Heart right ventricle (tissue), 16 donors: ENCODE measurements at regions not wholly inside any gene's neighbourhood (a gene's known extent, or its start where the extent isn't known, plus 50 kb on each side); places are given as distances from the start of the nearest gene placed in this dataset.

Experiments used
- ATAC-seq, 8 donors: fragments of 200-7000 bp; cut with Tn5 transposase; one replicate each; pipeline ENCODE4 v1.9.1; 2020; ENCODE audit warnings: mild to moderate bottlenecking in 8 of 8, moderate library complexity in 8 of 8, moderate number of reproducible peaks in 1 of 8
- DNase-seq, 2 donors: peaks; one replicate each; pipeline ENCODE4 v3.0.0-alpha.2; 2020
- H3K27ac ChIP-seq, 10 donors: fragments of 200-600 bp; sonication (generic) in 2 of 10; one replicate each; pipeline versions ENCODE4 v1.5.0 to v1.8.0; 2020 to 2022; ENCODE audit warnings: mild to moderate bottlenecking in 3 of 10
- H3K27me3 ChIP-seq, 7 donors: fragments of 200-600 bp; one replicate each; pipeline ENCODE4 v1.8.0; 2021 to 2022; ENCODE audit warnings: mild to moderate bottlenecking in 2 of 7
- H3K36me3 ChIP-seq, 9 donors: fragments of 200-600 bp; sonication (generic) in 1 of 9; one replicate each; pipeline versions ENCODE4 v1.5.0 to v1.8.0; 2020 to 2022; ENCODE audit warnings: mild to moderate bottlenecking in 2 of 9
- H3K4me1 ChIP-seq, 9 donors: fragments of 200-600 bp; sonication (generic) in 1 of 9; one replicate each; pipeline versions ENCODE4 v1.5.0 to v1.8.0; 2020 to 2022; ENCODE audit warnings: mild to moderate bottlenecking in 4 of 9
- H3K4me3 ChIP-seq, 10 donors: fragments of 200-600 bp; sonication (generic) in 2 of 10; one replicate each; pipeline versions ENCODE4 v1.5.0 to v1.8.0; 2020 to 2022; ENCODE audit warnings: mild to moderate bottlenecking in 7 of 10, moderate library complexity in 2 of 10
- H3K9me3 ChIP-seq, 11 donors: fragments of 200-600 bp in 10 of 11; sonication (generic) in 2 of 11; one replicate each; pipeline versions ENCODE4 v1.5.0 to v1.8.0; 2013 to 2022; ENCODE audit warnings: mild to moderate bottlenecking in 2 of 11, control low read depth in 1 of 11, moderate library complexity in 1 of 11
- CTCF ChIP-seq, 9 donors: fragments of 200-600 bp; sonication (generic) in 2 of 9; IDR thresholded peaks; one replicate each; pipeline versions ENCODE4 v1.5.0 to v1.8.0; 2021 to 2022; ENCODE audit warnings: antibody characterized with exemption in 9 of 9, mild to moderate bottlenecking in 5 of 9, moderate library complexity in 1 of 9
- WGBS, 2 donors: extraction: QIAGEN DNeasy Blood & Tissue Kit; methylation state at CpG; one replicate each; pipeline ENCODE4 v1.1.7; 2013; ENCODE audit warnings: inconsistent platforms in 1 of 2; 5-methylcytosine and 5-hydroxymethylcytosine counted together
- intact Hi-C, 10 donors: fragments of 100-400 bp; cut with DNase I; formaldehyde crosslinking; loops; one replicate each; pipeline versions ENCODE4 v1.11.1 to v1.14.2; 2022
- donor health status: Arrhythmogenic right ventricular cardiomyopathy.
- donor health status: ischemic (EF 13 %, LVEDD 7.1; RV severe dilation, severe dysfunction).
- donor health status: healthy with polysubstance abuse.
- donor health status: DM: no; HTN: yes; CAD: no.
- donor health status: DM: no; HTN: no; CAD: no.
- donor health status: ischemic (EF 25% LVEDD 6.9; RV normal size, moderate dysfunction).
- donor health status: ischemic (EF 25% LVEDD 5.7; RV mildly dilated, moderate dysfunction).
- donor health status: healthy.
- donor health status: DM: yes; HTN: yes; CAD: no.
- donor health status: Ischemic cardiomyopathy.
- donor health status: ischemic (EF 35%, LVEDD 5.7; RV mildly dilated, moderate dysfunction).
- donor health status: nonischemic (EF 11% LVEDD 7.7; RV severe dilation, severe dysfunction).
- donor health status: DM: yes; HTN: yes; CAD: no.
- donor health status: PGD.
- donor health status: ischemic (EF 29% LVEDD 5.4; RV normal size, mild dysfunction).
- donor health status: nonischemic (EF 23%, LVEDD 6.1; RV moderate dilation, normal function).

- Histone ChIP-seq H3K27ac (no peak overlapping the region), H3K27me3 (no peaks in the 10 kb centered on the region), H3K4me3 (no peak overlapping the region), H3K9me3 (peaks cover 0 to 19% (median 9%) of the 10 kb centered on the region in 11 donors), H3K4me1 (no peaks in the 10 kb centered on the region), H3K36me3 (no peaks in the 10 kb centered on the region)
- DNase-seq (no peak), ATAC-seq (no peak)
- WGBS, 2 donors, result 81 to 84% methylated on average over 3 of the region's 3 CpGs
- intact Hi-C loops, result no loop called here
- TF ChIP-seq CTCF (IDR thresholded peaks at IDR 0.05), result no peak
Observed at GRCh38 chr17:69967910-69968411, 107.1 kb upstream of the KCNJ16 start.

- 69 to 92% methylated on average over 2 of the region's 2 CpGs for WGBS, 2 donors
- ATAC-seq, result no peak
- peaks cover 0 to 29% (median 10%) of the 10 kb centered on the region in 11 donors for H3K9me3 ChIP-seq
- H3K27me3 ChIP-seq, result no peaks in the 10 kb centered on the region
- H3K4me3 ChIP-seq, result no peak overlapping the region
- H3K27ac ChIP-seq, result no peak overlapping the region
- no peak for DNase-seq
- no peak for TF ChIP-seq CTCF (IDR thresholded peaks at IDR 0.05)
- H3K36me3 ChIP-seq, result no peaks in the 10 kb centered on the region
- H3K4me1 ChIP-seq, result no peaks in the 10 kb centered on the region
- intact Hi-C loops, result no loop called here
Observed at GRCh38 chr17:69969897-69970296, 105.1 kb upstream of the KCNJ16 start.

- no peaks in the 10 kb centered on the region for H3K27me3 ChIP-seq
- no peaks in the 10 kb centered on the region for H3K36me3 ChIP-seq
- TF ChIP-seq CTCF (IDR thresholded peaks at IDR 0.05), result no peak
- 98% methylated on average over 1 of the region's 1 CpG for WGBS, 2 donors
- no peaks in the 10 kb centered on the region for H3K4me1 ChIP-seq
- no peak overlapping the region for H3K27ac ChIP-seq
- peaks cover 0 to 17% (median 5%) of the 10 kb centered on the region in 11 donors for H3K9me3 ChIP-seq
- H3K4me3 ChIP-seq, result no peak overlapping the region
- intact Hi-C loops, result no loop called here
- DNase-seq, result no peak
- no peak for ATAC-seq
Observed at GRCh38 chr17:69972251-69972650, 102.8 kb upstream of the KCNJ16 start.

DNA sequence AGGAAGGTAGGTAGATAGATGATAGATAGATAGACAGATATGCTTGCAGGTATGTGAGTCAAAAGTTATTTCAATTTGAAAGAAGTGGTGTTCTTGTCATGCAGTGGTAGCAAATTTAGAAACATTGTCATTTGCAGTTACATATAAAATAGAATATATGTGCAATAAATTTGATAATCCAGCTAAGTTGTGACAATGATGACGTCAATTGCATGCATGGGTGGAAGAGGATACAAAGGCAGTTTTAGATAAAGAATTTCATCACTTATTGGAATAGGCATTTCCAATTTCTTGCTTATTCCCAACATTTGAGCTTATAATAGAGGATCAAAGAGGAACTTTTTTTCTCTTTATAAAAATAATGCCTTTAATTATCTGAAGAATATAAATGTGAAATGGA lies 99.2 kb upstream of the KCNJ16 start:
- Histone ChIP-seq H3K4me1 (no peaks in the 10 kb centered on the region), H3K27me3 (no peaks in the 10 kb centered on the region), H3K27ac (no peak overlapping the region), H3K4me3 (no peak overlapping the region), H3K36me3 (no peaks in the 10 kb centered on the region), H3K9me3 (peaks cover 0 to 17% (median 5%) of the 10 kb centered on the region in 11 donors)
- intact Hi-C loops, result no loop called here
- 94 to 95% methylated on average over 1 of the region's 1 CpG for WGBS, 2 donors
- DNase-seq (no peak), ATAC-seq (no peak)
- no peak for TF ChIP-seq CTCF (IDR thresholded peaks at IDR 0.05)
